SHP77 treated with DMSO at 0.1 percent for 48 hours (cell line): ENCODE measurements at regions not wholly inside any gene's neighbourhood (a gene's known extent, or its start where the extent isn't known, plus 50 kb on each side); places are given as distances from the start of the nearest gene placed in this dataset.
"Not testable (repeated sequence)": the region's sequence is repeated elsewhere in the genome, so short reads cannot be mapped to it uniquely, and the experiment has no call there.

Experiments
- DNase-seq: peaks from one replicate; lab custom pipeline; 2025; lab: John Stamatoyannopoulos, UW

- no peak for DNase-seq
These were observed 73.4 kb upstream of the HMGXB4 start for GRCh38 chr22:35183917-35184316.

GRCh38 chr22:35186492-35186891, 70.8 kb upstream of the HMGXB4 start:
- DNase-seq, result no peak

- not testable (repeated sequence) for DNase-seq
These were observed 68.4 kb upstream of the HMGXB4 start for GRCh38 chr22:35188930-35189329.

GRCh38 chr22:35189559-35189958, 67.7 kb upstream of the HMGXB4 start:
- DNase-seq, result no peak

GRCh38 chr22:35191412-35191811, 65.9 kb upstream of the HMGXB4 start:
- DNase-seq, result no peak

GRCh38 chr22:35192129-35192918, 65.0 kb upstream of the HMGXB4 start:
- DNase-seq, result no peak

- no peak for DNase-seq
These were observed 62.1 kb upstream of the HMGXB4 start for GRCh38 chr22:35195226-35195625.

- DNase-seq, result no peak
These were observed 61.5 kb upstream of the HMGXB4 start for GRCh38 chr22:35195821-35196220.

GRCh38 chr22:35197071-35197470, 60.2 kb upstream of the HMGXB4 start:
- DNase-seq, result no peak

GRCh38 chr22:35197886-35198285, 59.4 kb upstream of the HMGXB4 start:
- no peak for DNase-seq

- no peak for DNase-seq
These were observed 58.6 kb upstream of the HMGXB4 start for GRCh38 chr22:35198738-35199137.

- no peak for DNase-seq
These were observed 54.9 kb upstream of the HMGXB4 start for GRCh38 chr22:35202376-35202775.

GRCh38 chr22:35203583-35203982, 53.7 kb upstream of the HMGXB4 start:
- DNase-seq, result no peak

- DNase-seq, result no peak
These were observed 52.2 kb upstream of the HMGXB4 start for GRCh38 chr22:35204807-35205775.

- no peak for DNase-seq
These were observed 51.3 kb upstream of the HMGXB4 start for GRCh38 chr22:35205961-35206360.

GRCh38 chr22:35206889-35207288, 50.4 kb upstream of the HMGXB4 start:
- DNase-seq, result no peak
